ENCODE measurements at regions not wholly inside any gene's neighbourhood (a gene's known extent, or its start where the extent isn't known, plus 50 kb on each side); places are given as distances from the start of the nearest gene placed in this dataset.

- DNase-seq = no peak
These were observed 197.9 kb upstream of the FOXQ1 start for GRCh38 chr6:1113916-1114540.

- no peak for DNase-seq
These were observed 200.5 kb upstream of the FOXQ1 start for GRCh38 chr6:1111361-1111760.

- DNase-seq = no peak
These were observed 201.0 kb upstream of the FOXQ1 start for GRCh38 chr6:1110941-1111349.

- no peak for DNase-seq
These were observed 201.7 kb upstream of the FOXQ1 start for GRCh38 chr6:1110164-1110563.

GRCh38 chr6:1109134-1109533 lies 202.8 kb upstream of the FOXQ1 start:
- no peak for DNase-seq

GRCh38 chr6:1108198-1108597 lies 203.7 kb upstream of the FOXQ1 start:
- DNase-seq = no peak

- no peak for DNase-seq
These were observed 204.3 kb upstream of the FOXQ1 start for GRCh38 chr6:1107578-1107977.

GRCh38 chr6:1105833-1106400 lies 206.0 kb upstream of the FOXQ1 start:
- no peak for DNase-seq

GRCh38 chr6:1104988-1105670 lies 206.8 kb upstream of the FOXQ1 start:
- DNase-seq = no peak

GRCh38 chr6:1103945-1104623 lies 207.8 kb upstream of the FOXQ1 start:
- no peak for DNase-seq

GRCh38 chr6:1103021-1103420 lies 208.9 kb upstream of the FOXQ1 start:
- no peak for DNase-seq

GRCh38 chr6:1100269-1100668 lies 211.6 kb upstream of the FOXQ1 start:
- no peak for DNase-seq

GRCh38 chr6:1099264-1099663 lies 212.6 kb upstream of the FOXQ1 start:
- DNase-seq = no peak

- DNase-seq = no peak
These were observed 214.7 kb upstream of the FOXQ1 start for GRCh38 chr6:1096967-1097765.

- no peak for DNase-seq
These were observed 217.6 kb upstream of the FOXQ1 start for GRCh38 chr6:1094306-1094705.

- DNase-seq = no peak
These were observed 220.0 kb upstream of the FOXQ1 start for GRCh38 chr6:1091900-1092299.

- no peak for DNase-seq
These were observed 222.0 kb upstream of the FOXQ1 start for GRCh38 chr6:1089859-1090258.

- no peak for DNase-seq
These were observed 223.4 kb upstream of the FOXQ1 start for GRCh38 chr6:1088492-1089001.

- DNase-seq = no peak
These were observed 224.6 kb upstream of the FOXQ1 start for GRCh38 chr6:1087154-1087843.

GRCh38 chr6:1086446-1087153 lies 225.3 kb upstream of the FOXQ1 start:
- no peak for DNase-seq

- no peak for DNase-seq
These were observed 229.5 kb upstream of the FOXQ1 start for GRCh38 chr6:1082285-1082935.
